ENCODE measurements at regions not wholly inside any gene's neighbourhood (a gene's known extent, or its start where the extent isn't known, plus 50 kb on each side); places are given as distances from the start of the nearest gene placed in this dataset.

DNA sequence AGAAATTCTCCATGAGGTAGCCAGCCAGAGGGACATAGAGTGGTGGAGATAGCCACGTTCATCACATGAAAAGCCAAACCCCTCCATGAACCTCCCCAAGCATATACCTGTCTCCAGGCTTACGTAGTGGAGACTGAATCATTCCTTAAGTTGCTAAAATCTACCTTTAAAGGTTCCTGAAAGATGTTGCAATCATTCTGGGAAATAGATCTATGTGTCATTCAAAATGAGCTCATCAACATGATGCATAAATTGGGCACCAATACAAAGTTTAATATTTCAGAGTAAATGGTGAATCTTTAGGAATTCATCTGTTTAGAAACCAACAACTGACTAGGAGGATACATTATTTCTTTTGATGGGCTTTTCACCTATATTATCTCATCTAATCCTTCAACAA is 362.6 kb upstream of the ID2 start:
- no peak overlapping the region for H3K4me2 ChIP-seq (ENCODE audit: low read length)
- peak; percentile 82 for TF ChIP-seq CEBPB (IDR thresholded peaks at IDR 0.05; ENCODE audit: low read depth)
- TF ChIP-seq FOSL1 (IDR thresholded peaks at IDR 0.05; ENCODE audit: low read depth), result no peak
- intact Hi-C loops (cut with micrococcal nuclease), result no loop called here
- BruUV-seq (replicated peaks), result no TSS peak
- no peaks in the 10 kb centered on the region for H3K9me3 ChIP-seq (ENCODE audit: control insufficient read depth in 1 of 2, insufficient read depth in 1 of 2, low read depth in 1 of 2, low read length in 2 of 2)
- no peaks in the 10 kb centered on the region for H4K20me1 ChIP-seq (ENCODE audit: insufficient read depth)
- H3K27me3 ChIP-seq (ENCODE audit: insufficient read depth, low read length), result peaks cover 3% of the 10 kb centered on the region; the same call in 1 of the 2 replicates
- DNase-seq (ENCODE audit: low read depth, low spot score) (no peak), ATAC-seq (no peak)
- ChIA-PET RAD21 (ENCODE audit: low non-redundant PET in 1 of 2, low total read pairs in 2 of 2, uncharacterized antibody in 2 of 2, unreplicated experiment in 2 of 2) (no interaction called here), CTCF (no interaction called here), POLR2A (no interaction called here)
- no peak overlapping the region for H3K4me3 ChIP-seq (replicated peaks in 1 of 2; ENCODE audit: low read depth in 1 of 2, low read length in 2 of 2)
- H3K4me1 ChIP-seq (ENCODE audit: control insufficient read depth in 1 of 2, insufficient read depth in 2 of 2, low read length in 2 of 2), result peaks cover 7 to 13% of the 10 kb centered on the region in 2 experiments; a peak in 3 of 4 replicates
- H3K79me2 ChIP-seq (ENCODE audit: insufficient read depth, low read length), result no peaks in the 10 kb centered on the region
- H3K9ac ChIP-seq (ENCODE audit: low read length), result no peak overlapping the region
- H3K27ac ChIP-seq (ENCODE audit: low read depth, low read length), result no peak overlapping the region
- no peak overlapping the region for H2AFZ ChIP-seq (ENCODE audit: low read depth, low read length, poor library complexity, severe bottlenecking)
- H3K9me2 ChIP-seq (ENCODE audit: insufficient read depth), result no peaks in the 10 kb centered on the region
- H3K36me3 ChIP-seq (ENCODE audit: control insufficient read depth in 1 of 2, insufficient read depth in 2 of 2, low read length in 2 of 2), result no peaks in the 10 kb centered on the region

- Histone ChIP-seq H2AFZ (ENCODE audit: low read depth, low read length, poor library complexity, severe bottlenecking) (no peak overlapping the region), H3K4me2 (ENCODE audit: low read length) (no peak overlapping the region), H3K27ac (ENCODE audit: low read depth, low read length) (no peak overlapping the region), H4K20me1 (ENCODE audit: insufficient read depth) (no peaks in the 10 kb centered on the region), H3K79me2 (ENCODE audit: insufficient read depth, low read length) (no peaks in the 10 kb centered on the region), H3K4me3 (replicated peaks in 1 of 2; ENCODE audit: low read depth in 1 of 2, low read length in 2 of 2) (no peak overlapping the region), H3K36me3 (ENCODE audit: control insufficient read depth in 1 of 2, insufficient read depth in 2 of 2, low read length in 2 of 2) (no peaks in the 10 kb centered on the region), H3K4me1 (ENCODE audit: control insufficient read depth in 1 of 2, insufficient read depth in 2 of 2, low read length in 2 of 2) (peaks cover 7 to 11% of the 10 kb centered on the region in 2 experiments; a peak in 3 of 4 replicates), H3K9me3 (ENCODE audit: control insufficient read depth in 1 of 2, insufficient read depth in 1 of 2, low read depth in 1 of 2, low read length in 2 of 2) (no peaks in the 10 kb centered on the region), H3K27me3 (ENCODE audit: insufficient read depth, low read length) (peaks cover 3% of the 10 kb centered on the region; the same call in 1 of the 2 replicates), H3K9ac (ENCODE audit: low read length) (no peak overlapping the region), H3K9me2 (ENCODE audit: insufficient read depth) (no peaks in the 10 kb centered on the region)
- no peak for ATAC-seq
- POLR2A ChIA-PET, result no interaction called here
- intact Hi-C loops (cut with micrococcal nuclease), result no loop called here
- CTCF ChIA-PET, result no interaction called here
- RAD21 ChIA-PET (ENCODE audit: low non-redundant PET in 1 of 2, low total read pairs in 2 of 2, uncharacterized antibody in 2 of 2, unreplicated experiment in 2 of 2), result no interaction called here
- no peak for DNase-seq (ENCODE audit: low read depth, low spot score)
- BruUV-seq (replicated peaks), result no TSS peak
- TF ChIP-seq EGR1 (IDR thresholded peaks at IDR 0.05; ENCODE audit: low read depth) (no peak), EZH2phosphoT487 (IDR thresholded peaks at IDR 0.05; ENCODE audit: borderline replicate concordance) (no peak), CBX3 (IDR thresholded peaks at IDR 0.05; ENCODE audit: low read depth) (no peak), POLR2A (IDR thresholded peaks at IDR 0.05; ENCODE audit: borderline replicate concordance, extremely low read depth, insufficient read depth, insufficient read length) (no peak), CEBPB (IDR thresholded peaks at IDR 0.05; ENCODE audit: low read depth) (no peak), POLR2AphosphoS5 (IDR thresholded peaks at IDR 0.05; ENCODE audit: low read depth, low read length) (no peak), REST (IDR thresholded peaks at IDR 0.05; ENCODE audit: low read depth) (no peak), SP1 (IDR thresholded peaks at IDR 0.05; ENCODE audit: low read depth) (no peak), FOSL1 (IDR thresholded peaks at IDR 0.05; ENCODE audit: low read depth) (no peak), ELF1 (IDR thresholded peaks at IDR 0.05; ENCODE audit: borderline replicate concordance, low read depth) (no peak), MAX (IDR thresholded peaks at IDR 0.05) (no peak), YY1 (IDR thresholded peaks at IDR 0.05; ENCODE audit: extremely low read depth, insufficient replicate concordance, low read depth, low read length) (no peak), JUND (IDR thresholded peaks at IDR 0.05) (no peak), SIN3A (IDR thresholded peaks at IDR 0.05; ENCODE audit: low read depth) (no peak)
- TF ChIP-seq, protein P1, sequence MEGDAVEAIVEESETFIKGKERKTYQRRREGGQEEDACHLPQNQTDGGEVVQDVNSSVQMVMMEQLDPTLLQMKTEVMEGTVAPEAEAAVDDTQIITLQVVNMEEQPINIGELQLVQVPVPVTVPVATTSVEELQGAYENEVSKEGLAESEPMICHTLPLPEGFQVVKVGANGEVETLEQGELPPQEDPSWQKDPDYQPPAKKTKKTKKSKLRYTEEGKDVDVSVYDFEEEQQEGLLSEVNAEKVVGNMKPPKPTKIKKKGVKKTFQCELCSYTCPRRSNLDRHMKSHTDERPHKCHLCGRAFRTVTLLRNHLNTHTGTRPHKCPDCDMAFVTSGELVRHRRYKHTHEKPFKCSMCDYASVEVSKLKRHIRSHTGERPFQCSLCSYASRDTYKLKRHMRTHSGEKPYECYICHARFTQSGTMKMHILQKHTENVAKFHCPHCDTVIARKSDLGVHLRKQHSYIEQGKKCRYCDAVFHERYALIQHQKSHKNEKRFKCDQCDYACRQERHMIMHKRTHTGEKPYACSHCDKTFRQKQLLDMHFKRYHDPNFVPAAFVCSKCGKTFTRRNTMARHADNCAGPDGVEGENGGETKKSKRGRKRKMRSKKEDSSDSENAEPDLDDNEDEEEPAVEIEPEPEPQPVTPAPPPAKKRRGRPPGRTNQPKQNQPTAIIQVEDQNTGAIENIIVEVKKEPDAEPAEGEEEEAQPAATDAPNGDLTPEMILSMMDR (IDR thresholded peaks at IDR 0.05 in 2 of 3, conservative IDR thresholded peaks at IDR 0.05 in 1 of 3; ENCODE audit: borderline replicate concordance in 1 of 3, insufficient read depth in 1 of 3, low read depth in 2 of 3, low read length in 2 of 3), result no peak
These were observed 361.4 kb upstream of the ID2 start for GRCh38 chr2:8320311-8321066.
